GM23248 (cell line): ENCODE measurements at regions not wholly inside any gene's neighbourhood (a gene's known extent, or its start where the extent isn't known, plus 50 kb on each side); places are given as distances from the start of the nearest gene placed in this dataset.
A peak's percentile ranks its signal among the peaks of the same experiment; 100 is the strongest.
"Not testable (repeated sequence)": the region's sequence is repeated elsewhere in the genome, so short reads cannot be mapped to it uniquely, and the experiment has no call there.

Experiments used
- DNase-seq: peaks from one replicate; pipeline ENCODE4 v3.0.0-alpha.2; 2015
- H2AFZ ChIP-seq: fragments of 200-600 bp; sonication (generic); 2 replicates; pipeline ENCODE4 v1.6.1; 2016; ENCODE audit warnings: antibody characterized with exemption
- H3F3A ChIP-seq: fragments of 200-600 bp; sonication (generic); 2 replicates; pipeline ENCODE4 v1.6.1; 2016; ENCODE audit warnings: mild to moderate bottlenecking, antibody characterized with exemption, mixed run types; ENCODE audit not compliant: insufficient read depth
- H3K27ac ChIP-seq: fragments of 200-600 bp; sonication (generic); 2 replicates; pipeline ENCODE4 v1.5.1; 2016; ENCODE audit warnings: mild to moderate bottlenecking
- H3K27me3 ChIP-seq: fragments of 200-600 bp; sonication (generic); replicated peaks from 2 replicates; pipeline ENCODE4 v1.6.1; 2016; ENCODE audit warnings: mild to moderate bottlenecking; ENCODE audit not compliant: insufficient read depth
- H3K36me3 ChIP-seq: fragments of 200-600 bp; sonication (generic); 2 replicates; pipeline ENCODE4 v1.6.1; 2016; ENCODE audit warnings: low read depth, mild to moderate bottlenecking
- H3K4me1 ChIP-seq: fragments of 200-600 bp; sonication (generic); 2 replicates; pipeline ENCODE4 v1.6.1; 2016; ENCODE audit warnings: mild to moderate bottlenecking; ENCODE audit not compliant: insufficient read depth
- H3K4me2 ChIP-seq: fragments of 200-600 bp; sonication (generic); one replicate; pipeline ENCODE4 v1.6.1; 2016; ENCODE audit warnings: mild to moderate bottlenecking; ENCODE audit not compliant: unreplicated experiment
- H3K4me3 ChIP-seq: fragments of 200-600 bp; sonication (generic); 2 replicates; pipeline ENCODE4 v1.5.1; 2016; ENCODE audit warnings: mild to moderate bottlenecking
- H3K79me2 ChIP-seq: fragments of 200-600 bp; sonication (generic); 2 replicates; pipeline ENCODE4 v1.6.1; 2016; ENCODE audit warnings: mild to moderate bottlenecking; ENCODE audit not compliant: insufficient read depth
- H3K9ac ChIP-seq: fragments of 200-600 bp; sonication (generic); 2 replicates; pipeline ENCODE4 v1.6.1; 2016; ENCODE audit warnings: mild to moderate bottlenecking
- H3K9me2 ChIP-seq: fragments of 200-600 bp; sonication (generic); 2 replicates; pipeline ENCODE4 v1.6.1; 2016; ENCODE audit warnings: mixed run types, mild to moderate bottlenecking, moderate library complexity; ENCODE audit not compliant: insufficient read depth
- H3K9me3 ChIP-seq: fragments of 200-600 bp; sonication (generic); one replicate; pipeline ENCODE4 v1.6.1; 2017; ENCODE audit warnings: low read depth
- H4K20me1 ChIP-seq: fragments of 200-600 bp; sonication (generic); 2 replicates; pipeline ENCODE4 v1.6.0; 2016; ENCODE audit not compliant: insufficient read depth
- EZH2 ChIP-seq: fragments of 200-600 bp; sonication (generic); IDR thresholded peaks from 2 replicates; pipeline ENCODE4 v1.6.1; 2018; ENCODE audit warnings: antibody characterized with exemption, mild to moderate bottlenecking; ENCODE audit not compliant: insufficient read depth, poor library complexity, severe bottlenecking
- EZH2phosphoT487 ChIP-seq: fragments of 200-600 bp; sonication (generic); IDR thresholded peaks from 2 replicates; pipeline ENCODE4 v1.6.1; 2018; ENCODE audit warnings: antibody characterized with exemption, moderate library complexity, mild to moderate bottlenecking, low read depth; ENCODE audit not compliant: insufficient read depth
- WGBS, 2 experiments: methylation state at CpG; one replicate each; pipeline ENCODE4 v1.1.6; 2015 to 2017; ENCODE audit warnings: low lambda C conversion rate in 2 of 2, low coverage in 1 of 2; ENCODE audit errors: missing lambda C conversion rate in 2 of 2; 5-methylcytosine and 5-hydroxymethylcytosine counted together
- in situ Hi-C: fragments of 300-500 bp; cut with MboI; formaldehyde crosslinking; loops from 2 replicates; pipeline ENCODE4 v1.15.0; 2020

DNA sequence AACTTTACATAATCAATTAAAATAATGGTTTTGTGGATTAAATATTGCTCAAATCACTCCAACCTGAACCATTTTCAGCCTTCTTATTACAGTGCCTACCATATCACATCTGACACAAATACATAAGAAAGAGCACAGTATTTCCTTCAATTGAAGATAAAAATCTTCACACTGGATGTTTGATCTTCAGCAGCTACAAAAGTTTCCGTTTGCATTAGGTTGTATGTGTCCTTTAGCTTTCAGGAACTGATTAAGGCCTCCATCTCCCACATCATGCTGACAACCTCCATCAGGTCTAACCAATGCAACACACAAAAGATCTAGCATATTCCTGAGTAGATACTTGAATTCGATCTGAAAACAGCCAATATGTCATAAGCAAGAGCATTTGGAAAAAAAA lies 195.1 kb upstream of the NR5A2 start:
- no peak overlapping the region for H3K4me3 ChIP-seq
- H3K27me3 ChIP-seq = no peaks in the 10 kb centered on the region
- H3K79me2 ChIP-seq = no peaks in the 10 kb centered on the region
- no peaks in the 10 kb centered on the region for H3F3A ChIP-seq
- in situ Hi-C loops = no loop called here
- 0 out of 2 replicates have a peak overlapping the region, but pooled peaks have one; percentile 37 for H2AFZ ChIP-seq
- TF ChIP-seq EZH2phosphoT487 (no peak), EZH2 (no peak)
- H3K4me1 ChIP-seq = no peaks in the 10 kb centered on the region
- no peak for DNase-seq
- H4K20me1 ChIP-seq = no peaks in the 10 kb centered on the region
- no peak overlapping the region for H3K27ac ChIP-seq
- no peaks in the 10 kb centered on the region for H3K9me2 ChIP-seq
- no peaks in the 10 kb centered on the region for H3K9me3 ChIP-seq
- H3K9ac ChIP-seq = no peak overlapping the region
- WGBS, 2 experiments = 24 to 30% methylated on average over 2 of the region's 2 CpGs
- H3K36me3 ChIP-seq = no peaks in the 10 kb centered on the region
- no peak overlapping the region for H3K4me2 ChIP-seq

DNA sequence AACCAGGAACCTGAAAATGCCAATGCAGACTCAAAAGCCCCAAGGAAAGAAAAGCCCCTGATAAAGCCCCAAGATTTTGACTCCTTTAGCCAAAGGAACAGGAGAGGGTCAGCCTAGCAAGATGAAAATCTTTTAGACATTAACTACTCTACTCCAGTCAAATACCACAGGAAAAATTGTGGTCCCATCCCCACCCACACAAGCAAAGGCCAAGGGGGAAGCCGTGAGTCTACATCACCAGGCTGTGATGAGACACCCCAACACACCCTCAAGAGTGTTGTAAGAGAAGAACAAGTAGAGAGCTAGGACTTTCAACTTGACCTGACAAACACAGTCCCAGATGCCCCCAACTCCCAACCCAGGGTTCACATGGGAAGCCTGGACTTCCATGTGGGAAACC lies 192.8 kb upstream of the NR5A2 start:
- TF ChIP-seq EZH2phosphoT487 = no peak
- no peak for TF ChIP-seq EZH2
- H3K27me3 ChIP-seq = no peaks in the 10 kb centered on the region
- no peak overlapping the region for H3K4me3 ChIP-seq
- H3F3A ChIP-seq = no peaks in the 10 kb centered on the region
- no peak overlapping the region for H2AFZ ChIP-seq
- H3K9ac ChIP-seq = no peak overlapping the region
- no peak overlapping the region for H3K27ac ChIP-seq
- H3K4me1 ChIP-seq = no peaks in the 10 kb centered on the region
- H3K9me3 ChIP-seq = no peaks in the 10 kb centered on the region
- 11 to 13% methylated on average over 1 of the region's 1 CpG for WGBS, 2 experiments
- no peak overlapping the region for H3K4me2 ChIP-seq
- DNase-seq = no peak
- no peaks in the 10 kb centered on the region for H4K20me1 ChIP-seq
- no peaks in the 10 kb centered on the region for H3K79me2 ChIP-seq
- in situ Hi-C loops = no loop called here
- H3K36me3 ChIP-seq = no peaks in the 10 kb centered on the region
- H3K9me2 ChIP-seq = no peaks in the 10 kb centered on the region

GRCh38 chr1:199836430-199836829 lies 191.1 kb upstream of the NR5A2 start:
- Histone ChIP-seq H3K4me3 (no peak overlapping the region), H3K79me2 (no peaks in the 10 kb centered on the region), H3K9me2 (no peaks in the 10 kb centered on the region), H3K4me1 (no peaks in the 10 kb centered on the region), H4K20me1 (no peaks in the 10 kb centered on the region), H3F3A (no peaks in the 10 kb centered on the region), H3K27me3 (no peaks in the 10 kb centered on the region), H3K9me3 (no peaks in the 10 kb centered on the region), H3K4me2 (no peak overlapping the region), H3K36me3 (no peaks in the 10 kb centered on the region), H3K27ac (no peak overlapping the region), H2AFZ (no peak overlapping the region), H3K9ac (no peak overlapping the region)
- no peak for DNase-seq
- TF ChIP-seq EZH2phosphoT487 (no peak), EZH2 (no peak)
- 14 to 20% methylated on average over 2 of the region's 2 CpGs for WGBS, 2 experiments
- in situ Hi-C loops = no loop called here

GRCh38 chr1:199837321-199837720 lies 190.2 kb upstream of the NR5A2 start:
- H3K9me3 ChIP-seq = no peaks in the 10 kb centered on the region
- H3K27ac ChIP-seq = no peak overlapping the region
- no peaks in the 10 kb centered on the region for H3K79me2 ChIP-seq
- in situ Hi-C loops = no loop called here
- no peak for DNase-seq
- H3K27me3 ChIP-seq = no peaks in the 10 kb centered on the region
- H3F3A ChIP-seq = no peaks in the 10 kb centered on the region
- WGBS, 2 experiments = 44 to 50% methylated on average over 1 of the region's 1 CpG
- no peaks in the 10 kb centered on the region for H3K36me3 ChIP-seq
- H3K9ac ChIP-seq = no peak overlapping the region
- H4K20me1 ChIP-seq = no peaks in the 10 kb centered on the region
- no peaks in the 10 kb centered on the region for H3K4me1 ChIP-seq
- no peaks in the 10 kb centered on the region for H3K9me2 ChIP-seq
- no peak overlapping the region for H3K4me3 ChIP-seq
- H2AFZ ChIP-seq = no peak overlapping the region
- H3K4me2 ChIP-seq = no peak overlapping the region
- TF ChIP-seq EZH2phosphoT487 (no peak), EZH2 (no peak)

DNA sequence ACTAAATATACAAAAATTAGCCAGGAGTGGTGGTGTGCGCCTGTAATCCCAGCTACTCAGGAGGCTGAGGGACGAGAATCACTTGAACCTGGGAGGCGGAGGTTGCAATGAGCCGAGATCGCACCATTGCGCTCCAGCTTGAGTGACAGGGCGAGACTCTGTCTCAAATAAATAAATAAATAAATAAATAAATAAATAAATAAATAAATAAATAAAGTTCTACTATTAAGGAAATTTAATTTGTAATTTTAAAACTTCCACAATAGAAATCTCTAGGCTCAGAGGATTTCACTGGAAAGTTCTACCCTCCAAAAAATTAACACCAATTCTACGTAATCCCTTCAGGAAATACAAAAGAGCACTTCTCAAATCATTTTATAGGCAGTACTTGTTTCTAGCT lies 187.9 kb upstream of the NR5A2 start:
- H3K27me3 ChIP-seq, H3K79me2 ChIP-seq, H3K4me2 ChIP-seq, H3K9ac ChIP-seq, H3K4me3 ChIP-seq, H3K27ac ChIP-seq, H2AFZ ChIP-seq, H3K9me2 ChIP-seq, H3K9me3 ChIP-seq, DNase-seq, H4K20me1 ChIP-seq, in situ Hi-C loops, H3F3A ChIP-seq, H3K4me1 ChIP-seq, H3K36me3 ChIP-seq: not testable (repeated sequence)
- WGBS, 2 experiments = 81 to 83% methylated on average over 8 of the region's 8 CpGs

GRCh38 chr1:199843096-199843495 lies 184.4 kb upstream of the NR5A2 start:
- in situ Hi-C loops, H3K9me3 ChIP-seq, H3K4me3 ChIP-seq, H3K27me3 ChIP-seq, DNase-seq, H2AFZ ChIP-seq, H3F3A ChIP-seq, H3K4me2 ChIP-seq, H4K20me1 ChIP-seq, H3K79me2 ChIP-seq, H3K27ac ChIP-seq, H3K9ac ChIP-seq, H3K9me2 ChIP-seq, H3K36me3 ChIP-seq, H3K4me1 ChIP-seq: not testable (repeated sequence)
- WGBS, 2 experiments = 54 to 67% methylated on average over 2 of the region's 2 CpGs
